Fibroblast of pulmonary artery (primary cell): ENCODE measurements at regions not wholly inside any gene's neighbourhood (a gene's known extent, or its start where the extent isn't known, plus 50 kb on each side); places are given as distances from the start of the nearest gene placed in this dataset.
A peak's percentile ranks its signal among the peaks of the same experiment; 100 is the strongest.
"Not testable (repeated sequence)": the region's sequence is repeated elsewhere in the genome, so short reads cannot be mapped to it uniquely, and the experiment has no call there.

Experiments used
- DNase-seq: peaks from one replicate; pipeline ENCODE4 v3.0.0-alpha.2; 2010; ENCODE audit warnings: low read depth
- H3K4me3 ChIP-seq: replicated peaks from 2 replicates; pipeline ENCODE4 v1.5.1; 2011; ENCODE audit warnings: low read depth, mild to moderate bottlenecking, control low read depth, low read length, moderate library complexity
- CTCF ChIP-seq: IDR thresholded peaks from 2 replicates; pipeline ENCODE4 v1.5.1; 2011; ENCODE audit warnings: mild to moderate bottlenecking, control low read depth, low read length, inconsistent platforms; ENCODE audit errors: missing control alignments

GRCh38 chr1:60942291-60942690 lies 140.1 kb upstream of the NFIA start:
- no peak overlapping the region for H3K4me3 ChIP-seq
- no peak for DNase-seq
- no peak for TF ChIP-seq CTCF

GRCh38 chr1:60940685-60941084 lies 141.7 kb upstream of the NFIA start:
- not testable (repeated sequence) for H3K4me3 ChIP-seq, DNase-seq

- no peak for DNase-seq
- no peak for TF ChIP-seq CTCF
- no peak overlapping the region for H3K4me3 ChIP-seq
These were observed 144.6 kb upstream of the NFIA start for GRCh38 chr1:60937720-60938119.

GRCh38 chr1:60936591-60937342 lies 145.6 kb upstream of the NFIA start:
- no peak overlapping the region for H3K4me3 ChIP-seq
- TF ChIP-seq CTCF, result no peak
- no peak for DNase-seq

GRCh38 chr1:60936163-60936562 lies 146.2 kb upstream of the NFIA start:
- TF ChIP-seq CTCF, result no peak
- DNase-seq, result peak; percentile 39
- H3K4me3 ChIP-seq, result no peak overlapping the region

- no peak for DNase-seq
- no peak for TF ChIP-seq CTCF
- H3K4me3 ChIP-seq, result no peak overlapping the region
These were observed 146.7 kb upstream of the NFIA start for GRCh38 chr1:60935599-60936110.

GRCh38 chr1:60930130-60930529 lies 152.2 kb upstream of the NFIA start:
- DNase-seq, result no peak
- no peak overlapping the region for H3K4me3 ChIP-seq
- no peak for TF ChIP-seq CTCF
